Prostate gland (tissue), 2 donors: ENCODE measurements at regions not wholly inside any gene's neighbourhood (a gene's known extent, or its start where the extent isn't known, plus 50 kb on each side); places are given as distances from the start of the nearest gene placed in this dataset.

Experiments
- POLR2A ChIP-seq: fragments of 450-650 bp; IDR thresholded peaks from one replicate; pipeline ENCODE4 v1.6.1; 2016; ENCODE audit warnings: antibody characterized with exemption, mild to moderate bottlenecking
- TF ChIP-seq, protein P1 (sequence below), 4 experiments: fragments of 200-600 bp in 2 of 4; fragments of 450-650 bp in 2 of 4; sonication (generic) in 2 of 4; IDR thresholded peaks; 1 replicate in 3 of 4; 2 replicates in 1 of 4; pipeline ENCODE4 v1.5.1; 2016 to 2019; ENCODE audit warnings: antibody characterized with exemption in 4 of 4, mild to moderate bottlenecking in 2 of 4, moderate library complexity in 2 of 4

DNA sequence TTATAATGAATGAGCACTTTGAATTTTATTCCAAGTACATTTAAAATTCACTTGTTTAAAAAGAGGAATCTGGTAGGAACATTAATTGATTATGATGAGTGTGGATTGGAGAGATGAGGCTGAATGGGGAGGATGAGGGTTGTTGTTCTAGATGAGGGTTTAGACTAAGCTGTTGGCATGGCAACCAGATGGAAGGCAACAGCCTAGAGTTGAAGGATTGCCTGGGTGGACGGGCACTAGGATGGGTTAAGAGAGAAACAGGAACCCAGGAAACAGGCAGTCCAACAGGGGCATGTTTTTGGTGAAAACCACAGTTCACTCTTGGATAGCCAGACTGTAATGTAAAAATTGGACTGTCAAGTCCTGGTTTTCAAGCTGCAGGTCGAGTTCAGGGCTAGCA lies 125.5 kb downstream of the CHRM3 start:
- no peak for TF ChIP-seq POLR2A
- TF ChIP-seq, protein P1, sequence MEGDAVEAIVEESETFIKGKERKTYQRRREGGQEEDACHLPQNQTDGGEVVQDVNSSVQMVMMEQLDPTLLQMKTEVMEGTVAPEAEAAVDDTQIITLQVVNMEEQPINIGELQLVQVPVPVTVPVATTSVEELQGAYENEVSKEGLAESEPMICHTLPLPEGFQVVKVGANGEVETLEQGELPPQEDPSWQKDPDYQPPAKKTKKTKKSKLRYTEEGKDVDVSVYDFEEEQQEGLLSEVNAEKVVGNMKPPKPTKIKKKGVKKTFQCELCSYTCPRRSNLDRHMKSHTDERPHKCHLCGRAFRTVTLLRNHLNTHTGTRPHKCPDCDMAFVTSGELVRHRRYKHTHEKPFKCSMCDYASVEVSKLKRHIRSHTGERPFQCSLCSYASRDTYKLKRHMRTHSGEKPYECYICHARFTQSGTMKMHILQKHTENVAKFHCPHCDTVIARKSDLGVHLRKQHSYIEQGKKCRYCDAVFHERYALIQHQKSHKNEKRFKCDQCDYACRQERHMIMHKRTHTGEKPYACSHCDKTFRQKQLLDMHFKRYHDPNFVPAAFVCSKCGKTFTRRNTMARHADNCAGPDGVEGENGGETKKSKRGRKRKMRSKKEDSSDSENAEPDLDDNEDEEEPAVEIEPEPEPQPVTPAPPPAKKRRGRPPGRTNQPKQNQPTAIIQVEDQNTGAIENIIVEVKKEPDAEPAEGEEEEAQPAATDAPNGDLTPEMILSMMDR (IDR thresholded peaks at IDR 0.05): no peak
